NCI-H1436 treated with DMSO at 0.1 percent for 48 hours (cell line): ENCODE measurements at regions not wholly inside any gene's neighbourhood (a gene's known extent, or its start where the extent isn't known, plus 50 kb on each side); places are given as distances from the start of the nearest gene placed in this dataset.
"Not testable (repeated sequence)": the region's sequence is repeated elsewhere in the genome, so short reads cannot be mapped to it uniquely, and the experiment has no call there.

Source experiments
- DNase-seq: peaks from one replicate; lab custom pipeline; 2025; lab: John Stamatoyannopoulos, UW

GRCh38 chr3:8424281-8424680, 77.3 kb upstream of the LMCD1 start:
- DNase-seq: no peak

GRCh38 chr3:8436661-8437287, 64.8 kb upstream of the LMCD1 start:
- no peak for DNase-seq

- DNase-seq: no peak
Measured at GRCh38 chr3:8438507-8439079, 63.0 kb upstream of the LMCD1 start.

GRCh38 chr3:8440142-8440541, 61.5 kb upstream of the LMCD1 start:
- DNase-seq: not testable (repeated sequence)

GRCh38 chr3:8441969-8442559, 59.6 kb upstream of the LMCD1 start:
- DNase-seq: no peak

- DNase-seq: no peak
Measured at GRCh38 chr3:8442993-8443650, 58.5 kb upstream of the LMCD1 start.

GRCh38 chr3:8443829-8444791, 57.5 kb upstream of the LMCD1 start:
- no peak for DNase-seq

- DNase-seq: no peak
Measured at GRCh38 chr3:8444883-8445282, 56.7 kb upstream of the LMCD1 start.

- DNase-seq: no peak
Measured at GRCh38 chr3:8445861-8446260, 55.8 kb upstream of the LMCD1 start.

GRCh38 chr3:8446845-8447244, 54.8 kb upstream of the LMCD1 start:
- no peak for DNase-seq

- no peak for DNase-seq
Measured at GRCh38 chr3:8450618-8451017, 51.0 kb upstream of the LMCD1 start.

GRCh38 chr3:8451696-8452095, 49.9 kb upstream of the LMCD1 start:
- DNase-seq: no peak
